SK-N-SH (cell line): ENCODE measurements at regions not wholly inside any gene's neighbourhood (a gene's known extent, or its start where the extent isn't known, plus 50 kb on each side); places are given as distances from the start of the nearest gene placed in this dataset.

ENCODE experiments used
- CTCF ChIA-PET: fragments of 300-600, 350-600 bp; formaldehyde crosslinking; extraction: SDS; loops from one replicate; lab custom pipeline; 2021; lab: Yijun Ruan, JAX
- POLR2A ChIA-PET: fragments of 350-600 bp; sonication (Branson Sonifier 250); formaldehyde crosslinking; extraction: SDS; loops from one replicate; lab custom pipeline; 2020; ENCODE audit warnings: antibody characterized with exemption, inconsistent platforms; lab: Yijun Ruan, JAX
- DNase-seq: peaks from one replicate; pipeline ENCODE4 v3.0.0; 2012
- H2AFZ ChIP-seq: fragments of 200-600 bp; sonication (generic); 2 replicates; pipeline ENCODE4 v1.8.1; 2016; ENCODE audit warnings: antibody characterized with exemption, mild to moderate bottlenecking, low read depth
- H3F3A ChIP-seq: fragments of 200-600 bp; sonication (generic); replicated peaks from 2 replicates; pipeline ENCODE3; 2016; ENCODE audit warnings: antibody characterized with exemption, mild to moderate bottlenecking; ENCODE audit not compliant: insufficient read depth
- H3K27ac ChIP-seq, 2 experiments: fragments of 200-500 bp in 1 of 2; fragments of 200-600 bp in 1 of 2; sonication (Bioruptor generic) in 1 of 2; sonication (generic), shearing (Covaris generic) in 1 of 2; 2 replicates each; pipeline versions ENCODE4 v1.5.1 to v1.6.1; 2014 to 2016; ENCODE audit warnings: low read depth in 2 of 2, inconsistent platforms in 1 of 2, low read length in 1 of 2, mild to moderate bottlenecking in 1 of 2, mixed read lengths in 1 of 2
- H3K27me3 ChIP-seq: fragments of 200-600 bp; sonication (generic), shearing (Covaris generic); 2 replicates; pipeline ENCODE4 v1.6.1; 2016; ENCODE audit warnings: mixed run types; ENCODE audit not compliant: insufficient read depth
- H3K36me3 ChIP-seq, 2 experiments: fragments of 200-500 bp in 1 of 2; fragments of 200-600 bp in 1 of 2; sonication (Bioruptor generic) in 1 of 2; sonication (generic) in 1 of 2; replicated peaks in 1 of 2; 2 replicates each; pipeline versions ENCODE3 to v1.5.1; 2014 to 2016; ENCODE audit warnings: low read length in 1 of 2, mild to moderate bottlenecking in 1 of 2; ENCODE audit not compliant: insufficient read depth in 2 of 2, control insufficient read depth in 1 of 2
- H3K4me1 ChIP-seq, 2 experiments: fragments of 200-500 bp in 1 of 2; fragments of 200-600 bp in 1 of 2; sonication (Bioruptor generic) in 1 of 2; sonication (generic), shearing (Covaris generic) in 1 of 2; 2 replicates each; pipeline versions ENCODE4 v1.5.1 to v1.6.1; 2014 to 2016; ENCODE audit warnings: low read depth in 1 of 2, low read length in 1 of 2, mixed run types in 1 of 2; ENCODE audit not compliant: insufficient read depth in 2 of 2, control insufficient read depth in 1 of 2
- H3K4me2 ChIP-seq: fragments of 200-600 bp; sonication (generic), shearing (Covaris generic); 2 replicates; pipeline ENCODE4 v1.6.1; 2017; ENCODE audit warnings: mixed run types
- H3K4me3 ChIP-seq, 2 experiments: fragments of 200-500 bp in 1 of 2; fragments of 200-600 bp in 1 of 2; sonication (Bioruptor generic) in 1 of 2; sonication (generic), shearing (Covaris generic) in 1 of 2; 2 replicates each; pipeline versions ENCODE4 v1.5.1 to v1.8.1; 2014 to 2016; ENCODE audit warnings: low read depth in 2 of 2, inconsistent platforms in 1 of 2, low read length in 1 of 2, mild to moderate bottlenecking in 1 of 2, mixed read lengths in 1 of 2, moderate library complexity in 1 of 2
- H3K79me2 ChIP-seq: fragments of 200-600 bp; sonication (generic); 2 replicates; pipeline ENCODE4 v1.8.1; 2017; ENCODE audit warnings: mild to moderate bottlenecking; ENCODE audit not compliant: insufficient read depth
- H3K9ac ChIP-seq: fragments of 200-600 bp; sonication (generic); 2 replicates; pipeline ENCODE4 v1.6.1; 2017; ENCODE audit warnings: mixed run types
- H3K9me2 ChIP-seq: fragments of 200-600 bp; sonication (generic); 2 replicates; pipeline ENCODE4 v1.6.1; 2017; ENCODE audit warnings: mixed run types
- H3K9me3 ChIP-seq: fragments of 200-600 bp; sonication (generic); 2 replicates; pipeline ENCODE4 v1.6.1; 2017; ENCODE audit warnings: mixed run types, mild to moderate bottlenecking, moderate library complexity
- H4K20me1 ChIP-seq: fragments of 200-600 bp; sonication (generic); 2 replicates; pipeline ENCODE4 v1.6.1; 2017; ENCODE audit warnings: mild to moderate bottlenecking, mixed run types; ENCODE audit not compliant: insufficient read depth
- EZH2phosphoT487 ChIP-seq: fragments of 200-600 bp; sonication (generic); IDR thresholded peaks from 2 replicates; pipeline ENCODE4 v1.6.1; 2017; ENCODE audit warnings: low read depth, mixed run types, mild to moderate bottlenecking, antibody characterized with exemption, moderate library complexity, borderline replicate concordance
- FOXJ3 ChIP-seq: sonication (generic); formaldehyde crosslinking; IDR thresholded peaks from 2 replicates; pipeline ENCODE4 v1.5.1; 2020; ENCODE audit warnings: mild to moderate bottlenecking, missing genetic modification reagents
- FOXM1 ChIP-seq: IDR thresholded peaks from 2 replicates; pipeline ENCODE4 v1.4.0; 2012; ENCODE audit warnings: low read depth, mild to moderate bottlenecking
- GABPA ChIP-seq: IDR thresholded peaks from 2 replicates; pipeline ENCODE4 v1.4.0; 2012; ENCODE audit warnings: low read depth, mild to moderate bottlenecking
- JUND ChIP-seq: IDR thresholded peaks from 2 replicates; pipeline ENCODE4 v1.4.0; 2012
- MEF2A ChIP-seq: IDR thresholded peaks from 2 replicates; pipeline ENCODE4 v1.4.0; 2012; ENCODE audit warnings: low read depth, borderline replicate concordance
- MXI1 ChIP-seq: IDR thresholded peaks from 2 replicates; pipeline ENCODE4 v1.6.1; 2012; ENCODE audit warnings: mild to moderate bottlenecking, low read depth, low read length, improper control_type of control experiment
- NFIC ChIP-seq: IDR thresholded peaks from 2 replicates; pipeline ENCODE4 v1.4.0; 2012; ENCODE audit warnings: borderline replicate concordance
- NRF1 ChIP-seq: IDR thresholded peaks from 2 replicates; pipeline ENCODE4 v1.6.1; 2012; ENCODE audit warnings: low read depth, mild to moderate bottlenecking, low read length
- RCOR1 ChIP-seq: fragments of 150-350 bp; IDR thresholded peaks from 2 replicates; pipeline ENCODE4 v1.6.1; 2017; ENCODE audit warnings: antibody characterized with exemption, low read length
- RXRA ChIP-seq: IDR thresholded peaks from 2 replicates; pipeline ENCODE4 v1.4.0; 2012; ENCODE audit warnings: low read depth, mild to moderate bottlenecking, borderline replicate concordance
- SIN3A ChIP-seq: IDR thresholded peaks from 2 replicates; pipeline ENCODE4 v1.6.1; 2012; ENCODE audit warnings: low read depth, mild to moderate bottlenecking, low read length, moderate library complexity, borderline replicate concordance
- TCF12 ChIP-seq: IDR thresholded peaks from 2 replicates; pipeline ENCODE4 v1.4.0; 2012
- TEAD4 ChIP-seq: IDR thresholded peaks from 2 replicates; pipeline ENCODE4 v1.4.0; 2012; ENCODE audit warnings: mild to moderate bottlenecking, borderline replicate concordance; ENCODE audit not compliant: insufficient read depth
- USF2 ChIP-seq: fragments of 150-350 bp; IDR thresholded peaks from 2 replicates; pipeline ENCODE4 v1.6.1; 2017; ENCODE audit warnings: antibody characterized with exemption, low read length, low read depth, borderline replicate concordance
- WGBS: methylation state at CpG from one replicate; pipeline ENCODE4 v1.1.6; 2017; ENCODE audit warnings: low lambda C conversion rate; 5-methylcytosine and 5-hydroxymethylcytosine counted together
- TF ChIP-seq, protein P1 (sequence below): IDR thresholded peaks from 2 replicates; pipeline ENCODE4 v1.4.0; 2012; ENCODE audit warnings: low read depth
- TF ChIP-seq, protein P2 (sequence below): fragments of 200-600 bp; sonication (generic); IDR thresholded peaks from 2 replicates; pipeline ENCODE4 v1.6.1; 2017; ENCODE audit warnings: antibody characterized with exemption, mild to moderate bottlenecking, moderate library complexity

- POLR2A ChIA-PET: no interaction called here
- 8% methylated on average over 1 of the region's 1 CpG for WGBS
These were observed 288.7 kb upstream of the NRIP1 start for GRCh38 chr21:15353546-15353945.

GRCh38 chr21:15354516-15354915 is 289.7 kb upstream of the NRIP1 start:
- WGBS: 12% methylated on average over 3 of the region's 3 CpGs
- TF ChIP-seq GABPA (no peak), EZH2phosphoT487 (no peak), FOXJ3 (CRISPR knock-in tag) (no peak), NFIC (no peak), RCOR1 (no peak), JUND (no peak), USF2 (no peak), TCF12 (no peak), MEF2A (no peak), NRF1 (no peak), RXRA (no peak), MXI1 (no peak)
- TF ChIP-seq, protein P1, sequence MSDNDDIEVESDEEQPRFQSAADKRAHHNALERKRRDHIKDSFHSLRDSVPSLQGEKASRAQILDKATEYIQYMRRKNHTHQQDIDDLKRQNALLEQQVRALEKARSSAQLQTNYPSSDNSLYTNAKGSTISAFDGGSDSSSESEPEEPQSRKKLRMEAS: no peak
- TF ChIP-seq, protein P2, sequence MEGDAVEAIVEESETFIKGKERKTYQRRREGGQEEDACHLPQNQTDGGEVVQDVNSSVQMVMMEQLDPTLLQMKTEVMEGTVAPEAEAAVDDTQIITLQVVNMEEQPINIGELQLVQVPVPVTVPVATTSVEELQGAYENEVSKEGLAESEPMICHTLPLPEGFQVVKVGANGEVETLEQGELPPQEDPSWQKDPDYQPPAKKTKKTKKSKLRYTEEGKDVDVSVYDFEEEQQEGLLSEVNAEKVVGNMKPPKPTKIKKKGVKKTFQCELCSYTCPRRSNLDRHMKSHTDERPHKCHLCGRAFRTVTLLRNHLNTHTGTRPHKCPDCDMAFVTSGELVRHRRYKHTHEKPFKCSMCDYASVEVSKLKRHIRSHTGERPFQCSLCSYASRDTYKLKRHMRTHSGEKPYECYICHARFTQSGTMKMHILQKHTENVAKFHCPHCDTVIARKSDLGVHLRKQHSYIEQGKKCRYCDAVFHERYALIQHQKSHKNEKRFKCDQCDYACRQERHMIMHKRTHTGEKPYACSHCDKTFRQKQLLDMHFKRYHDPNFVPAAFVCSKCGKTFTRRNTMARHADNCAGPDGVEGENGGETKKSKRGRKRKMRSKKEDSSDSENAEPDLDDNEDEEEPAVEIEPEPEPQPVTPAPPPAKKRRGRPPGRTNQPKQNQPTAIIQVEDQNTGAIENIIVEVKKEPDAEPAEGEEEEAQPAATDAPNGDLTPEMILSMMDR: no peak
- CTCF ChIA-PET: no interaction called here

More at GRCh38 chr21:15353546-15353945, 288.7 kb upstream of the NRIP1 start:
- no peaks in the 10 kb centered on the region for H4K20me1 ChIP-seq
- no peak overlapping the region for H3K4me3 ChIP-seq
- H2AFZ ChIP-seq: no peak overlapping the region
- H3F3A ChIP-seq: no peaks in the 10 kb centered on the region
- H3K27me3 ChIP-seq: no peaks in the 10 kb centered on the region
- no peak for DNase-seq
- H3K9ac ChIP-seq: no peak overlapping the region
- CTCF ChIA-PET: no interaction called here
- TF ChIP-seq, protein P1: no peak
- TF ChIP-seq RXRA: no peak
- no peak for TF ChIP-seq SIN3A
- no peak for TF ChIP-seq TEAD4
- no peak for TF ChIP-seq NRF1
- TF ChIP-seq RCOR1: no peak
- no peak for TF ChIP-seq FOXM1
- H3K27ac ChIP-seq: no peak overlapping the region
- no peaks in the 10 kb centered on the region for H3K4me1 ChIP-seq
- no peaks in the 10 kb centered on the region for H3K79me2 ChIP-seq
- H3K9me2 ChIP-seq: no peaks in the 10 kb centered on the region
- H3K9me3 ChIP-seq: no peaks in the 10 kb centered on the region
- H3K4me2 ChIP-seq: no peak overlapping the region
- H3K36me3 ChIP-seq: no peaks in the 10 kb centered on the region

More at GRCh38 chr21:15354516-15354915, 289.7 kb upstream of the NRIP1 start:
- Histone ChIP-seq H2AFZ (no peak overlapping the region), H3K9me2 (no peaks in the 10 kb centered on the region), H3K79me2 (no peaks in the 10 kb centered on the region), H3K9ac (no peak overlapping the region), H3K36me3 (no peaks in the 10 kb centered on the region), H3K27ac (no peak overlapping the region), H3K4me1 (no peaks in the 10 kb centered on the region), H4K20me1 (no peaks in the 10 kb centered on the region), H3K27me3 (no peaks in the 10 kb centered on the region), H3K4me2 (no peak overlapping the region), H3F3A (no peaks in the 10 kb centered on the region), H3K9me3 (no peaks in the 10 kb centered on the region), H3K4me3 (no peak overlapping the region)
- POLR2A ChIA-PET: no interaction called here
- no peak for DNase-seq
